Lower lobe of right lung (tissue), 2 donors: ENCODE measurements at regions not wholly inside any gene's neighbourhood (a gene's known extent, or its start where the extent isn't known, plus 50 kb on each side); places are given as distances from the start of the nearest gene placed in this dataset.

Source experiments
- ATAC-seq, 2 donors: fragments of 200-7000 bp; cut with Tn5 transposase; one replicate each; pipeline ENCODE4 v1.9.1; 2020 to 2022; ENCODE audit warnings: mild to moderate bottlenecking in 2 of 2, moderate library complexity in 2 of 2
- DNase-seq: peaks from one replicate; pipeline ENCODE4 v3.0.0-alpha.2; 2020
- H3K27ac ChIP-seq: fragments of 200-600 bp; one replicate; pipeline ENCODE4 v1.8.0; 2022
- H3K27me3 ChIP-seq: fragments of 200-600 bp; one replicate; pipeline ENCODE4 v1.8.0; 2022; ENCODE audit warnings: low read depth
- H3K36me3 ChIP-seq: fragments of 200-600 bp; one replicate; pipeline ENCODE4 v1.8.0; 2022; ENCODE audit warnings: mild to moderate bottlenecking
- H3K4me1 ChIP-seq: fragments of 200-600 bp; one replicate; pipeline ENCODE4 v1.8.0; 2022
- H3K4me3 ChIP-seq: fragments of 200-600 bp; one replicate; pipeline ENCODE4 v1.8.0; 2022; ENCODE audit warnings: mild to moderate bottlenecking
- H3K9me3 ChIP-seq: fragments of 200-600 bp; one replicate; pipeline ENCODE4 v1.8.0; 2022
- intact Hi-C: fragments of 100-400 bp; cut with DNase I; formaldehyde crosslinking; loops from one replicate; pipeline ENCODE4 v1.11.0; 2022
- TF ChIP-seq, protein P1 (sequence below): fragments of 200-600 bp; IDR thresholded peaks from one replicate; pipeline ENCODE4 v1.8.0; 2022; ENCODE audit warnings: antibody characterized with exemption, mild to moderate bottlenecking
- donor health status: DM: no; HTN: yes; CAD: no; lungs with severe emphysema.

DNA sequence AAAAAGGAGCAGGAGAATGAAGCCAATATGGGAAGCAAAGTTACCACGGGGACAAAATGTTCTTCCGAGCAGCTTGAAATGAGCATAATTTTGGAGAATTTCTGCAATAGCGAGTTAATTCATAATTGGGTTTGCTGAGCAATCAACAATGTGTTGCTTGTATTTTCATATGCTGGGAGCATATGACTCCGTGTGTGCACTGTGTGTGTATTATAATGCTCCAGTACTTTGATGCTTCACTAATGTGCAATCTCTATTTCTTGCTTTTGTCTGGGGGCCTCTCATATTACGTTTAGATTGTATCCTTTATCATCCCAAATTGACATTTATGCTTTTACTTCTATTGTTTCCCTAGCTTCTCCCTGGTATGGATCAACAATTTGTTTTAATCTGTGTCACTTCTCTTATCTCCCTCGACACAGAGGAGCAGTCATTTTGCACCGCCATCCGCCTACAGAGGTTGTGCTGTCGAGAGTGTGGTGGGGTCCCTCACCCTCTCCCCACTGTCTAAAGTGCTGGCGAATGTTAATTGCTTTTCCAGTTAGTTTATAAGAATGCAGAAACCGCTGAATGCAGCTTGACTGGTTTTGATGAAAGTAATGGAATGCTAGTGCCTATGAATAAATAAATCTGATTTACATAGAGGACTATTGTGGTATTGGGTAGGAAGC, 372.5 kb upstream of the WWC1 start:
- ATAC-seq (no peak), DNase-seq (no peak)
- Histone ChIP-seq H3K4me1 (no peaks in the 10 kb centered on the region), H3K9me3 (no peaks in the 10 kb centered on the region), H3K36me3 (no peaks in the 10 kb centered on the region), H3K27me3 (peaks cover 4% of the 10 kb centered on the region), H3K4me3 (no peak overlapping the region), H3K27ac (no peak overlapping the region)
- intact Hi-C loops, result no loop called here
- TF ChIP-seq, protein P1, sequence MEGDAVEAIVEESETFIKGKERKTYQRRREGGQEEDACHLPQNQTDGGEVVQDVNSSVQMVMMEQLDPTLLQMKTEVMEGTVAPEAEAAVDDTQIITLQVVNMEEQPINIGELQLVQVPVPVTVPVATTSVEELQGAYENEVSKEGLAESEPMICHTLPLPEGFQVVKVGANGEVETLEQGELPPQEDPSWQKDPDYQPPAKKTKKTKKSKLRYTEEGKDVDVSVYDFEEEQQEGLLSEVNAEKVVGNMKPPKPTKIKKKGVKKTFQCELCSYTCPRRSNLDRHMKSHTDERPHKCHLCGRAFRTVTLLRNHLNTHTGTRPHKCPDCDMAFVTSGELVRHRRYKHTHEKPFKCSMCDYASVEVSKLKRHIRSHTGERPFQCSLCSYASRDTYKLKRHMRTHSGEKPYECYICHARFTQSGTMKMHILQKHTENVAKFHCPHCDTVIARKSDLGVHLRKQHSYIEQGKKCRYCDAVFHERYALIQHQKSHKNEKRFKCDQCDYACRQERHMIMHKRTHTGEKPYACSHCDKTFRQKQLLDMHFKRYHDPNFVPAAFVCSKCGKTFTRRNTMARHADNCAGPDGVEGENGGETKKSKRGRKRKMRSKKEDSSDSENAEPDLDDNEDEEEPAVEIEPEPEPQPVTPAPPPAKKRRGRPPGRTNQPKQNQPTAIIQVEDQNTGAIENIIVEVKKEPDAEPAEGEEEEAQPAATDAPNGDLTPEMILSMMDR, result no peak

DNA sequence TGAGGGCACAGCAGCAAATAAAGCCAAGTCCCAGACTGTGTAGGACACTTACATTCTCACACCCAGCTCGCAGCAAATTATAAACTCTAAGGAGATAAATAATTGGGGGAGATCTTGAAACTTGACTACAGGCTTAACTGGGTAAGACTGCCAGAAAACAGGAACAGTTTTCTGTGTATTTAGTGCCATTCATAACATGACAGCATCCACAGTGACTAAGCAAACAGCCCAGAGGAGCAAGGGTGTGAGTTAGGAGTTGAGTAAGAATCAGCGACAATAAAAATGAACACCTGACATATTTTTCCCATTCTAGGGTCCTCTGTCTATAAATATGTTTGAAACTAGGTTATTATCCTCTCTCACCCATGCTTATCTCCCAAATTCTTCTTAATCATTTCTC, 370.9 kb upstream of the WWC1 start:
- Histone ChIP-seq H3K27me3 (peaks cover 4% of the 10 kb centered on the region), H3K36me3 (no peaks in the 10 kb centered on the region), H3K9me3 (no peaks in the 10 kb centered on the region), H3K4me1 (no peaks in the 10 kb centered on the region), H3K27ac (no peak overlapping the region), H3K4me3 (no peak overlapping the region)
- intact Hi-C loops, result no loop called here
- ATAC-seq (no peak), DNase-seq (no peak)
- TF ChIP-seq, protein P1, result no peak

DNA sequence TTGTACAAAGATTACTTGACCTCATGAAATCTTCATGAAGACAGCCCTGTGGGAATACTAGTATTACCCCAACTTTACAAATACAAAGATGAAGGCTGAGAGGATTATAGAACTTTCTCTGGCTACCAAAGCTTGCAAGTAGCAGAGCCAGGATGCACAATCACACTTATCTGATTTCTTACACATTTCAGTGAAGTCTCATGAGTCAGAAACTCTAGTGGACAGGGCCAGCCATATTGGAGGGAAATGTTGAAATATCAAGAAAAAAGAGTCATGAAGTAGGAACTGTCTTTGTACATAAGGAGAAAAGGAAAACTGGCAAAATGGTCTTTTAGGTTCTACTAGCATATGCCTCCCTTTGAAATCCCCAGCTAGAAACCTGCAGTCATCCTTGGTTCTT, 369.6 kb upstream of the WWC1 start:
- no peaks in the 10 kb centered on the region for H3K36me3 ChIP-seq
- H3K27me3 ChIP-seq, result peaks cover 4% of the 10 kb centered on the region
- intact Hi-C loops, result no loop called here
- DNase-seq (no peak), ATAC-seq (no peak)
- TF ChIP-seq, protein P1, result no peak
- no peaks in the 10 kb centered on the region for H3K9me3 ChIP-seq
- H3K4me3 ChIP-seq, result no peak overlapping the region
- H3K4me1 ChIP-seq, result no peaks in the 10 kb centered on the region
- no peak overlapping the region for H3K27ac ChIP-seq

DNA sequence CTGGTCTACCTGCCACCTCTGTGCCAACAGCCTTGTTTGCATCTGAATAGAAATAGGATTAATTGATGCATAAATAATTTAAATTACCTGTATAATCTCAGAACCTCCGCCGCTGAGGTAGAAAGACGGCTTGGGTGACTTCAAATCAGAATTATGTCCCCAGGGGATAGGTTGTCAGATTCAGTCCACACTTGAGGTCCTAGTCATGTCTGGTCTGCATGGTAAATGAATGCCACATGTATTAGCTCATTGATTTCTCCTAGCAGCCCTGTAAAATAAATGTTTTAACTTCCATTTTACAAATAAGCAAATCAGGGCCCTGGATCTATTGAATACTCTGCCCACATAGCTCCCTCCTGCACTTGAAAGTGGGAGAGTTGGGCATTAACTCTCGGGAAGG, 368.0 kb upstream of the WWC1 start:
- TF ChIP-seq, protein P1, result no peak
- no peaks in the 10 kb centered on the region for H3K4me1 ChIP-seq
- intact Hi-C loops, result no loop called here
- no peaks in the 10 kb centered on the region for H3K9me3 ChIP-seq
- no peaks in the 10 kb centered on the region for H3K36me3 ChIP-seq
- DNase-seq, result no peak
- H3K27ac ChIP-seq, result no peak overlapping the region
- no peaks in the 10 kb centered on the region for H3K27me3 ChIP-seq
- ATAC-seq, result no peak
- no peak overlapping the region for H3K4me3 ChIP-seq

DNA sequence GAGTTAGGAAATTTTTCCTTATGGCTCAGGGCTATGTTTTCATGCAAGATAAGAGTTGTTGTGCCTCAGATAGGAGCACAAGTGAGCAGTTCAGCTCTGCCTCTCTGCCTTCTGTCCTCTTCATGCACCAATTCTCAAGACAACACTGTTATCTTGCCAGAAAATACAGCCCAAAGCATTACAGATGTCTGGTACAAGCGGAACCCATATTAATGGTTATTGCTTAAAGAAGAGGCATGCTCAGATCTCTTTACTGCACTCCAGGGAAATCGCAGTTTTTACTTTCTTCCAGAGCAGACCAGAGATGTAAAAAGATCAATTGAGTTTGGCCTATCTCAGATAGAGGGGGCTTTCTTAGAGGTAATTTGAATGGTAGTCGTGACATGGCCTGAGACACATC, 361.6 kb upstream of the WWC1 start:
- intact Hi-C loops, result no loop called here
- ATAC-seq (no peak), DNase-seq (no peak)
- Histone ChIP-seq H3K27me3 (no peaks in the 10 kb centered on the region), H3K27ac (no peak overlapping the region), H3K4me3 (no peak overlapping the region), H3K9me3 (no peaks in the 10 kb centered on the region), H3K4me1 (no peaks in the 10 kb centered on the region), H3K36me3 (no peaks in the 10 kb centered on the region)
- TF ChIP-seq, protein P1, result no peak
